NOMO-1 treated with DMSO at 0.1 percent for 48 hours (cell line): ENCODE measurements at regions not wholly inside any gene's neighbourhood (a gene's known extent, or its start where the extent isn't known, plus 50 kb on each side); places are given as distances from the start of the nearest gene placed in this dataset.
"Not testable (repeated sequence)": the region's sequence is repeated elsewhere in the genome, so short reads cannot be mapped to it uniquely, and the experiment has no call there.

ENCODE experiments used
- DNase-seq: peaks from one replicate; lab custom pipeline; 2025; ENCODE audit not compliant: unreplicated experiment; lab: John Stamatoyannopoulos, UW

GRCh38 chr3:187850258-187850921, 105.1 kb upstream of the BCL6 start:
- DNase-seq, result peak; percentile 96

GRCh38 chr3:187852842-187853730, 107.8 kb upstream of the BCL6 start:
- no peak for DNase-seq

GRCh38 chr3:187855131-187855530, 109.9 kb upstream of the BCL6 start:
- DNase-seq, result no peak

GRCh38 chr3:187856555-187856954, 111.3 kb upstream of the BCL6 start:
- no peak for DNase-seq

GRCh38 chr3:187858041-187858440, 112.8 kb upstream of the BCL6 start:
- DNase-seq, result no peak

GRCh38 chr3:187858711-187859110, 113.4 kb upstream of the BCL6 start:
- DNase-seq, result no peak

GRCh38 chr3:187862701-187863277, 117.5 kb upstream of the BCL6 start:
- DNase-seq, result not testable (repeated sequence)

- no peak for DNase-seq
Measured at GRCh38 chr3:187870360-187871203, 125.3 kb upstream of the BCL6 start.

- no peak for DNase-seq
Measured at GRCh38 chr3:187871204-187871591, 125.9 kb upstream of the BCL6 start.

- DNase-seq, result no peak
Measured at GRCh38 chr3:187871848-187872247, 126.6 kb upstream of the BCL6 start.

GRCh38 chr3:187873843-187874242, 128.6 kb upstream of the BCL6 start:
- DNase-seq, result no peak

- DNase-seq, result peak; percentile 26
Measured at GRCh38 chr3:187875863-187876262, 130.6 kb upstream of the BCL6 start.

GRCh38 chr3:187878772-187879518, 133.7 kb upstream of the BCL6 start:
- no peak for DNase-seq

GRCh38 chr3:187880441-187880840, 135.2 kb upstream of the BCL6 start:
- no peak for DNase-seq

- no peak for DNase-seq
Measured at GRCh38 chr3:187880851-187881250, 135.6 kb upstream of the BCL6 start.

- DNase-seq, result no peak
Measured at GRCh38 chr3:187888701-187889100, 143.4 kb upstream of the BCL6 start.

- DNase-seq, result no peak
Measured at GRCh38 chr3:187889106-187889505, 143.8 kb upstream of the BCL6 start.

GRCh38 chr3:187889601-187890404, 144.5 kb upstream of the BCL6 start:
- DNase-seq, result peak; percentile 65

- DNase-seq, result not testable (repeated sequence)
Measured at GRCh38 chr3:187890405-187890752, 145.1 kb upstream of the BCL6 start.

- no peak for DNase-seq
Measured at GRCh38 chr3:187896646-187897045, 151.4 kb upstream of the BCL6 start.
